ENCODE measurements at regions not wholly inside any gene's neighbourhood (a gene's known extent, or its start where the extent isn't known, plus 50 kb on each side); places are given as distances from the start of the nearest gene placed in this dataset.

GRCh38 chr3:13236557-13237173 is 163.4 kb upstream of the IQSEC1 start:
- H4K20me1 ChIP-seq (ENCODE audit: control insufficient read depth, insufficient read depth): no peaks in the 10 kb centered on the region
- no peaks in the 10 kb centered on the region for H3K36me3 ChIP-seq (ENCODE audit: control insufficient read depth in 2 of 2, insufficient read depth in 2 of 2, low read length in 1 of 2)
- no peaks in the 10 kb centered on the region for H3K27me3 ChIP-seq (replicated peaks in 1 of 2; ENCODE audit: control insufficient read depth in 2 of 2, insufficient read depth in 2 of 2, low read length in 1 of 2)
- SMC1A ChIA-PET (ENCODE audit: uncharacterized antibody, unreplicated experiment): no interaction called here
- H3K9ac ChIP-seq (ENCODE audit: control insufficient read depth, insufficient read depth, low read length): no peak overlapping the region
- no peak for FAIRE-seq
- ATAC-seq: no peak
- no peaks in the 10 kb centered on the region for H3K9me3 ChIP-seq (replicated peaks; ENCODE audit: control insufficient read depth, insufficient read depth, low read length)
- CTCF ChIA-PET: interaction anchor here (2.6 kb wide), 1 partner anchor 216 kb away, joined by 8 read pairs; no protein-coding TSS in a partner anchor
- H3K79me2 ChIP-seq (ENCODE audit: control insufficient read depth, insufficient read depth, low read length): no peaks in the 10 kb centered on the region
- RAD21 ChIA-PET (ENCODE audit: unreplicated experiment): no interaction called here
- TF ChIP-seq PKNOX1 (IDR thresholded peaks at IDR 0.05): no peak
- no peak for TF ChIP-seq POU2F2 (IDR thresholded peaks at IDR 0.05; ENCODE audit: borderline replicate concordance, low read depth, low read length)
- TF ChIP-seq MXI1 (IDR thresholded peaks at IDR 0.05; ENCODE audit: low read depth, low read length): no peak
- no peak for TF ChIP-seq RAD21 (IDR thresholded peaks at IDR 0.05; ENCODE audit: insufficient read depth, low read depth, low read length)
- no peak for TF ChIP-seq ELK1 (IDR thresholded peaks at IDR 0.05; ENCODE audit: low read depth, low read length)
- TF ChIP-seq NR2F1 (conservative IDR thresholded peaks at IDR 0.05): no peak
- no peak for TF ChIP-seq YBX1 (IDR thresholded peaks at IDR 0.05)
- TF ChIP-seq SUPT20H (IDR thresholded peaks at IDR 0.05; ENCODE audit: borderline replicate concordance, control insufficient read depth, low read depth, low read length): no peak
- no peak for TF ChIP-seq ZNF217 (IDR thresholded peaks at IDR 0.05)
- no peak for TF ChIP-seq CREM (IDR thresholded peaks at IDR 0.05; ENCODE audit: low read depth)
- TF ChIP-seq EGR1 (IDR thresholded peaks at IDR 0.05; ENCODE audit: borderline replicate concordance in 1 of 2, low read depth in 2 of 2, low read length in 2 of 2): no peak
- TF ChIP-seq RBBP5 (conservative IDR thresholded peaks at IDR 0.05): no peak
- TF ChIP-seq JUNB (IDR thresholded peaks at IDR 0.05): no peak
- no peak for TF ChIP-seq ATF3 (IDR thresholded peaks at IDR 0.05; ENCODE audit: borderline replicate concordance, extremely low read depth, low read depth, low read length)
- no peak for TF ChIP-seq SMC3 (IDR thresholded peaks at IDR 0.05; ENCODE audit: borderline replicate concordance, low read length)
- no peak for TF ChIP-seq SIN3A (IDR thresholded peaks at IDR 0.05; ENCODE audit: low read depth, low read length)
- no peak for TF ChIP-seq IKZF2 (IDR thresholded peaks at IDR 0.05)
- TF ChIP-seq SUZ12 (IDR thresholded peaks at IDR 0.05; ENCODE audit: unreplicated experiment): no peak
- TF ChIP-seq ATF7 (IDR thresholded peaks at IDR 0.05; ENCODE audit: low read depth): no peak
- 28% methylated on average over 14 of the region's 14 CpGs for WGBS (ENCODE audit: insufficient coverage, insufficient replicate concordance, low lambda C conversion rate, missing lambda C conversion rate)
- no peak overlapping the region for H2AFZ ChIP-seq (ENCODE audit: control insufficient read depth, low read depth, low read length)
- no peak overlapping the region for H3K27ac ChIP-seq (ENCODE audit: control insufficient read depth, insufficient read depth)
- no TSS peak for BruUV-seq (replicated peaks)
- H3K4me1 ChIP-seq (ENCODE audit: control insufficient read depth, insufficient read depth, low read length): no peaks in the 10 kb centered on the region; the same call in 1 of the 2 replicates
- intact Hi-C loops (cut with micrococcal nuclease; ENCODE audit: unreplicated experiment) (loop anchor here (10.0 kb wide), 1 partner anchor 218 kb away; no protein-coding TSS in a partner anchor), in situ Hi-C loops (cut with MboI) (no loop called here)
- no peak for DNase-seq (ENCODE audit: low read depth, low spot score)
- H3K4me3 ChIP-seq: no peak overlapping the region
- POLR2A ChIA-PET: interaction anchor here (0.5 kb wide), 1 partner anchor 14 kb away, joined by 3 read pairs; no protein-coding TSS in a partner anchor
- H3K4me2 ChIP-seq (ENCODE audit: control insufficient read depth, insufficient read depth): no peak overlapping the region
